IMR-90 (cell line): ENCODE measurements at regions not wholly inside any gene's neighbourhood (a gene's known extent, or its start where the extent isn't known, plus 50 kb on each side); places are given as distances from the start of the nearest gene placed in this dataset.

ENCODE experiments used
- ATAC-seq: fragments of 200-7000 bp; cut with Tn5 transposase; 2 replicates; pipeline ENCODE4 v1.9.1; 2020; ENCODE audit warnings: low read depth, mild to moderate bottlenecking, moderate library complexity
- BruUV-seq: library from RNA; stranded (reverse); fragments of 400-500 nt; replicated peaks from 2 replicates; lab custom pipeline; 2021; lab: Mats Ljungman, UMichigan
- CTCF ChIA-PET: fragments of 300-600 bp; formaldehyde crosslinking; extraction: SDS; loops from one replicate; lab custom pipeline; 2021; ENCODE audit warnings: antibody characterized with exemption; lab: Yijun Ruan, JAX
- POLR2A ChIA-PET: fragments of 300-600 bp; sonication (Branson Sonifier 250); formaldehyde crosslinking; loops from one replicate; lab custom pipeline; 2022; ENCODE audit warnings: antibody characterized with exemption; ENCODE audit not compliant: unreplicated experiment; lab: Charles Lee
- DNase-seq: peaks from one replicate; pipeline ENCODE4 v3.0.0; 2013
- H2AFZ ChIP-seq: replicated peaks from 2 replicates; pipeline ENCODE3; 2013; ENCODE audit warnings: low read length, mild to moderate bottlenecking; ENCODE audit not compliant: poor library complexity
- H2AK5ac ChIP-seq: 2 replicates; pipeline ENCODE4 v1.6.1; 2013; ENCODE audit warnings: low read depth, low read length, inconsistent platforms
- H2AK9ac ChIP-seq: replicated peaks from 2 replicates; pipeline ENCODE3; 2013; ENCODE audit warnings: mild to moderate bottlenecking, low read depth, low read length, moderate library complexity; ENCODE audit not compliant: poor library complexity
- H2BK120ac ChIP-seq: 2 replicates; pipeline ENCODE4 v1.6.1; 2013; ENCODE audit warnings: low read depth, low read length, inconsistent platforms
- H2BK15ac ChIP-seq: 3 replicates; pipeline ENCODE4 v1.6.1; 2013; ENCODE audit warnings: low read depth, low read length, inconsistent platforms
- H2BK20ac ChIP-seq: 2 replicates; pipeline ENCODE4 v1.6.1; 2013; ENCODE audit warnings: low read depth, mild to moderate bottlenecking, inconsistent platforms, low read length, moderate library complexity
- H2BK5ac ChIP-seq: 2 replicates; pipeline ENCODE4 v1.6.1; 2013; ENCODE audit warnings: mild to moderate bottlenecking, low read depth, low read length, inconsistent platforms; ENCODE audit not compliant: poor library complexity, severe bottlenecking
- H3K14ac ChIP-seq: replicated peaks from 2 replicates; pipeline ENCODE4 v1.6.1; 2013; ENCODE audit warnings: low read depth, low read length, inconsistent platforms
- H3K18ac ChIP-seq: 2 replicates; pipeline ENCODE4 v1.6.1; 2013; ENCODE audit warnings: low read depth, low read length, control low read depth
- H3K23ac ChIP-seq: 2 replicates; pipeline ENCODE4 v1.6.1; 2013; ENCODE audit warnings: low read depth, low read length, inconsistent platforms
- H3K27ac ChIP-seq: 2 replicates; pipeline ENCODE4 v1.5.1; 2013; ENCODE audit warnings: mild to moderate bottlenecking, control low read depth, low read length; ENCODE audit not compliant: insufficient read depth
- H3K27me3 ChIP-seq: 2 replicates; pipeline ENCODE4 v1.6.1; 2013; ENCODE audit warnings: low read length; ENCODE audit not compliant: control insufficient read depth, insufficient read depth
- H3K36me3 ChIP-seq: 2 replicates; pipeline ENCODE4 v1.6.1; 2013; ENCODE audit warnings: low read length, mixed read lengths; ENCODE audit not compliant: control insufficient read depth, insufficient read depth
- H3K4ac ChIP-seq: 2 replicates; pipeline ENCODE4 v1.6.1; 2013; ENCODE audit warnings: low read depth, low read length, inconsistent platforms
- H3K4me1 ChIP-seq: 2 replicates; pipeline ENCODE4 v1.6.1; 2013; ENCODE audit warnings: low read length, mixed read lengths; ENCODE audit not compliant: control insufficient read depth, insufficient read depth
- H3K4me2 ChIP-seq: 2 replicates; pipeline ENCODE4 v1.6.1; 2013; ENCODE audit warnings: low read depth, mild to moderate bottlenecking, control low read depth, low read length, moderate library complexity
- H3K4me3 ChIP-seq: 2 replicates; pipeline ENCODE4 v1.5.1; 2013; ENCODE audit warnings: low read depth, mild to moderate bottlenecking, control low read depth, low read length, moderate library complexity; ENCODE audit not compliant: insufficient read depth
- H3K56ac ChIP-seq: 2 replicates; pipeline ENCODE4 v1.6.1; 2013; ENCODE audit warnings: low read length, inconsistent platforms; ENCODE audit not compliant: insufficient read depth; ENCODE audit errors: extremely low read depth
- H3K79me1 ChIP-seq, 2 experiments: 2 replicates each; pipeline ENCODE4 v1.6.1; 2013; ENCODE audit warnings: low read length in 2 of 2, inconsistent platforms in 1 of 2, low read depth in 1 of 2
- H3K9ac ChIP-seq: 2 replicates; pipeline ENCODE4 v1.6.1; 2013; ENCODE audit warnings: low read depth, low read length, control low read depth
- H3K9me1 ChIP-seq: 2 replicates; pipeline ENCODE4 v1.6.1; 2013; ENCODE audit warnings: low read length, inconsistent platforms; ENCODE audit not compliant: insufficient read depth
- H3K9me3 ChIP-seq: 2 replicates; pipeline ENCODE4 v1.6.1; 2013; ENCODE audit warnings: low read length; ENCODE audit not compliant: control insufficient read depth, insufficient read depth
- H4K20me1 ChIP-seq: 2 replicates; pipeline ENCODE4 v1.6.1; 2013; ENCODE audit warnings: low read length, inconsistent platforms; ENCODE audit not compliant: insufficient read depth
- H4K5ac ChIP-seq: 2 replicates; pipeline ENCODE4 v1.6.1; 2013; ENCODE audit warnings: mild to moderate bottlenecking, low read depth, low read length, control low read depth
- H4K8ac ChIP-seq, 2 experiments: 2 replicates each; pipeline ENCODE4 v1.6.1; 2013; ENCODE audit warnings: low read depth in 2 of 2, low read length in 2 of 2, control low read depth in 1 of 2, inconsistent platforms in 1 of 2
- H4K91ac ChIP-seq: 2 replicates; pipeline ENCODE4 v1.6.1; 2013; ENCODE audit warnings: low read depth, low read length, inconsistent platforms; ENCODE audit not compliant: insufficient read depth
- BHLHE40 ChIP-seq: fragments of 150-350 bp; IDR thresholded peaks from 2 replicates; pipeline ENCODE4 v1.6.1; 2016; ENCODE audit warnings: mild to moderate bottlenecking, low read depth, low read length
- CEBPB ChIP-seq: IDR thresholded peaks from 2 replicates; pipeline ENCODE4 v1.6.1; 2012; ENCODE audit warnings: low read depth, low read length, improper control_type of control experiment
- CHD1 ChIP-seq: IDR thresholded peaks from 2 replicates; pipeline ENCODE4 v1.6.1; 2012; ENCODE audit warnings: low read depth, low read length, improper control_type of control experiment
- CTCF ChIP-seq: conservative IDR thresholded peaks from 2 replicates; pipeline ENCODE4 v1.5.1; 2012; ENCODE audit warnings: mild to moderate bottlenecking, low read depth, low read length, improper control_type of control experiment
- ELK1 ChIP-seq: fragments of 150-350 bp; IDR thresholded peaks from 2 replicates; pipeline ENCODE4 v1.6.1; 2016; ENCODE audit warnings: low read depth, mild to moderate bottlenecking, low read length, moderate library complexity, borderline replicate concordance
- FOS ChIP-seq: fragments of 150-350 bp; IDR thresholded peaks from 2 replicates; pipeline ENCODE4 v1.6.1; 2016; ENCODE audit warnings: low read depth, low read length
- MAFK ChIP-seq: IDR thresholded peaks from 2 replicates; pipeline ENCODE4 v1.6.1; 2012; ENCODE audit warnings: low read depth, low read length, improper control_type of control experiment
- MAZ ChIP-seq: IDR thresholded peaks from 2 replicates; pipeline ENCODE4 v1.6.1; 2012; ENCODE audit warnings: low read depth, mild to moderate bottlenecking, low read length, improper control_type of control experiment, moderate library complexity, borderline replicate concordance
- MXI1 ChIP-seq: IDR thresholded peaks from 2 replicates; pipeline ENCODE4 v1.6.1; 2012; ENCODE audit warnings: low read depth, mild to moderate bottlenecking, low read length, moderate library complexity, borderline replicate concordance
- NFE2L2 ChIP-seq: fragments of 150-350 bp; IDR thresholded peaks from 2 replicates; pipeline ENCODE4 v1.6.1; 2016; ENCODE audit warnings: low read depth, mild to moderate bottlenecking, low read length
- POLR2A ChIP-seq: IDR thresholded peaks from 2 replicates; pipeline ENCODE4 v1.6.1; 2012; ENCODE audit warnings: mild to moderate bottlenecking, low read depth, low read length
- RAD21 ChIP-seq: IDR thresholded peaks from 2 replicates; pipeline ENCODE4 v1.6.1; 2012; ENCODE audit warnings: low read length, improper control_type of control experiment
- RCOR1 ChIP-seq: IDR thresholded peaks from 2 replicates; pipeline ENCODE4 v1.6.1; 2012; ENCODE audit warnings: mild to moderate bottlenecking, low read length, improper control_type of control experiment; ENCODE audit not compliant: insufficient replicate concordance
- RFX5 ChIP-seq: IDR thresholded peaks from 2 replicates; pipeline ENCODE4 v1.8.0; 2012; ENCODE audit warnings: low read depth, mild to moderate bottlenecking, low read length, moderate library complexity
- SMC3 ChIP-seq: fragments of 150-350 bp; IDR thresholded peaks from 2 replicates; pipeline ENCODE4 v1.6.1; 2016; ENCODE audit warnings: low read depth, mild to moderate bottlenecking, antibody characterized with exemption, low read length, moderate library complexity
- USF2 ChIP-seq: fragments of 150-350 bp; IDR thresholded peaks from 2 replicates; pipeline ENCODE4 v1.6.1; 2017; ENCODE audit warnings: mild to moderate bottlenecking, antibody characterized with exemption, low read length, low read depth
- WGBS, 2 experiments: methylation state at CpG; one replicate each; pipeline versions ENCODE4 v1.1.5 to v1.1.7; 2013; ENCODE audit warnings: missing lambda C conversion rate in 2 of 2; ENCODE audit not compliant: insufficient read length in 1 of 2; ENCODE audit errors: extremely low coverage in 2 of 2; 5-methylcytosine and 5-hydroxymethylcytosine counted together
- dilution Hi-C: fragments of 300-500 bp; cut with HindIII; formaldehyde crosslinking; loops from one replicate; pipeline ENCODE4 v1.14.3; 2018; ENCODE audit warnings: low sequenced_read_pairs; ENCODE audit not compliant: unreplicated experiment
- in situ Hi-C: fragments of 300-500 bp; cut with MboI; formaldehyde crosslinking; loops from 3 replicates; pipeline ENCODE4 v1.14.3; 2019; ENCODE audit warnings: low sequenced_read_pairs, inconsistent platforms, mixed read lengths
- intact Hi-C: fragments of 100-400 bp; cut with micrococcal nuclease; formaldehyde crosslinking; loops from 2 replicates; pipeline ENCODE4 v1.10.0; 2022

GRCh38 chr18:29185801-29186200 lies 1008.9 kb upstream of the CDH2 start:
- Histone ChIP-seq H4K8ac (peak overlapping the region in 1 of 2 experiments; percentile 20; a peak in 1 of 4 replicates), H3K4me1 (peaks cover 9% of the 10 kb centered on the region), H3K4me3 (no peak overlapping the region), H2AFZ (no peak overlapping the region), H2AK5ac (peak overlapping the region; percentile 54; the same call in 1 of the 2 replicates), H3K4ac (peak overlapping the region; percentile 42), H4K5ac (peak overlapping the region; percentile 58; the same call in 1 of the 2 replicates), H3K9me3 (no peaks in the 10 kb centered on the region), H3K56ac (no peak overlapping the region), H3K18ac (peak overlapping the region; percentile 90; the same call in 1 of the 2 replicates), H3K79me1 (no peaks in the 10 kb centered on the region; a peak in 1 of 4 replicates), H3K4me2 (no peak overlapping the region), H3K23ac (no peak overlapping the region), H4K91ac (peak overlapping the region; percentile 58), H3K14ac (0 out of 2 replicates have a peak overlapping the region, but pooled peaks have one; percentile 25), H4K20me1 (no peaks in the 10 kb centered on the region), H2AK9ac (no peak overlapping the region), H3K9me1 (peaks cover 3% of the 10 kb centered on the region; the same call in 1 of the 2 replicates), H2BK5ac (no peak overlapping the region), H3K27ac (no peak overlapping the region), H2BK15ac (peak overlapping the region; percentile 12; the same call in 1 of the 3 replicates), H2BK120ac (peak overlapping the region; percentile 38), H3K36me3 (no peaks in the 10 kb centered on the region), H3K9ac (no peak overlapping the region), H3K27me3 (no peaks in the 10 kb centered on the region), H2BK20ac (peak overlapping the region; percentile 67)
- no peak for DNase-seq
- no peak for ATAC-seq
- dilution Hi-C loops (no loop called here), in situ Hi-C loops (no loop called here), intact Hi-C loops (loop anchor here (10.0 kb wide), 1 partner anchor 1011 kb away; the partner anchor contains the start of gene CDH2)
- ChIA-PET POLR2A (no interaction called here), CTCF (no interaction called here)
- TF ChIP-seq ELK1 (no peak), RAD21 (no peak), MAZ (no peak), CHD1 (no peak), NFE2L2 (no peak), BHLHE40 (no peak), USF2 (no peak), CTCF (no peak), POLR2A (no peak), RFX5 (no peak), RCOR1 (no peak), SMC3 (no peak), CEBPB (no peak), MAFK (no peak), FOS (no peak), MXI1 (no peak)
- no CpG with 5 or more reads among the region's 1 CpG for WGBS, 2 experiments
- no TSS peak for BruUV-seq
